SH-SY5Y (cell line): ENCODE measurements at regions not wholly inside any gene's neighbourhood (a gene's known extent, or its start where the extent isn't known, plus 50 kb on each side); places are given as distances from the start of the nearest gene placed in this dataset.

Experiments
- GATA2 ChIP-seq: IDR thresholded peaks from 2 replicates; pipeline ENCODE4 v1.6.1; 2011; ENCODE audit warnings: mild to moderate bottlenecking, low read depth, low read length
- GATA3 ChIP-seq: IDR thresholded peaks from 2 replicates; pipeline ENCODE4 v1.6.1; 2011; ENCODE audit warnings: low read depth, mild to moderate bottlenecking, low read length, moderate library complexity

DNA sequence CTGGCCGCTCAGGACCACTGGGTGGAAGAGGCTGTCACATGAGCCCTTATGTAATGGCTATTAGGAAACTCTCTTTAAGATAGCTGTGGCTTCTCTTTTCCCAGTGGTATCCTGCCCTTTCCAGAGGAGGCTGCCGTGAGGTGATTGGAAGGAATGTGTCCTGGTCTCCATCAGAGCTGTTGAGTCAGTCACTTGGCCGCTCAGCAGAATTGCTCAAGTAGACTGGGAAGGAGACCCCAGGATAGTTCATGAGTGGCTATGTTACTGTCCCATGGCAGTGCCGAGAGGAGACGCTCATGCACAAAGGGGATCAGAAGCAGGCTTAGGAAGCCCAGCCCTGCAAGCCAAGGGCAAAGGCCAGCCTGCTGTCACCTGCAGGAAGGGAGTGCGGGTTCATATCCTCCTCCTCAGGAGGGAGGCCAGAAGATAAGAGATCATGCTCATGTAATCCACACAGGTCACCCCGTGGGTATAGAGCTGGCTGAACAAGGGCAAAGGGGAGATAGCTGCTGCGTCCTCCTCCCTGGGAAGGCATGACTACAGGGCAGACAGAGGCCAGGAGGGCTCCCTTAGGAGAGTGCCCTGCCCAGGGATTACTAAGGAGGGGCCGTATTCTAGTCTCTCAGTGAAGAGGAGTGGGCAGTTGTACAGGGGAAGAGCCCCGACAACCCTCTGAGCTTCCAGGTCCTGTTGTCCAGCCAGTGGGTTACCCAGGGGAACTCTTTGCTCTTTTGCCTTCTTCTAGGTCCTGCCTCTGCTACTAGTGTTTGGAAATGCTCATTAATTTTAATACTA is 137.0 kb upstream of the MAX start:
- TF ChIP-seq GATA2 (no peak), GATA3 (no peak)
